ENCODE measurements at regions not wholly inside any gene's neighbourhood (a gene's known extent, or its start where the extent isn't known, plus 50 kb on each side); places are given as distances from the start of the nearest gene placed in this dataset.

- Mint-ChIP-seq H3K4me3 (no peak overlapping the region), H3K27me3 (ENCODE audit: low read depth, poor library complexity) (no peaks in the 10 kb centered on the region), H3K9me3 (no peaks in the 10 kb centered on the region), H3K4me1 (peaks cover 28% of the 10 kb centered on the region), H3K36me3 (ENCODE audit: low read depth) (no peaks in the 10 kb centered on the region), H3K27ac (no peak overlapping the region)
- DNase-seq: no peak
- no peak for TF ChIP-seq CTCF (IDR thresholded peaks at IDR 0.05)
These were observed 163.3 kb upstream of the SLC7A11 start for GRCh38 chr4:138405466-138405891.

- Mint-ChIP-seq H3K4me1 (peaks cover 29% of the 10 kb centered on the region), H3K27me3 (ENCODE audit: low read depth, poor library complexity) (no peaks in the 10 kb centered on the region), H3K36me3 (ENCODE audit: low read depth) (no peaks in the 10 kb centered on the region), H3K9me3 (no peaks in the 10 kb centered on the region), H3K27ac (no peak overlapping the region), H3K4me3 (no peak overlapping the region)
- no peak for DNase-seq
- no peak for TF ChIP-seq CTCF (IDR thresholded peaks at IDR 0.05)
These were observed 162.7 kb upstream of the SLC7A11 start for GRCh38 chr4:138404801-138405200.

- Mint-ChIP-seq H3K9me3 (no peaks in the 10 kb centered on the region), H3K4me3 (no peak overlapping the region), H3K27ac (no peak overlapping the region), H3K27me3 (ENCODE audit: low read depth, poor library complexity) (no peaks in the 10 kb centered on the region), H3K36me3 (ENCODE audit: low read depth) (no peaks in the 10 kb centered on the region), H3K4me1 (peaks cover 29% of the 10 kb centered on the region)
- no peak for DNase-seq
- TF ChIP-seq CTCF (IDR thresholded peaks at IDR 0.05): no peak
These were observed 162.1 kb upstream of the SLC7A11 start for GRCh38 chr4:138404251-138404650.

- Mint-ChIP-seq H3K4me3 (no peak overlapping the region), H3K4me1 (peaks cover 16% of the 10 kb centered on the region), H3K27me3 (ENCODE audit: low read depth, poor library complexity) (no peaks in the 10 kb centered on the region), H3K36me3 (ENCODE audit: low read depth) (no peaks in the 10 kb centered on the region), H3K27ac (peak overlapping the region; percentile 17), H3K9me3 (no peaks in the 10 kb centered on the region)
- DNase-seq: no peak
- no peak for TF ChIP-seq CTCF (IDR thresholded peaks at IDR 0.05)
These were observed 159.2 kb upstream of the SLC7A11 start for GRCh38 chr4:138401334-138401733.

- no peak for DNase-seq
- H3K27ac Mint-ChIP-seq: peak overlapping the region; percentile 97
- no peaks in the 10 kb centered on the region for H3K36me3 Mint-ChIP-seq (ENCODE audit: low read depth)
- peaks cover 13% of the 10 kb centered on the region for H3K4me1 Mint-ChIP-seq
- no peaks in the 10 kb centered on the region for H3K27me3 Mint-ChIP-seq (ENCODE audit: low read depth, poor library complexity)
- H3K9me3 Mint-ChIP-seq: no peaks in the 10 kb centered on the region
- no peak overlapping the region for H3K4me3 Mint-ChIP-seq
- TF ChIP-seq CTCF (IDR thresholded peaks at IDR 0.05): no peak
These were observed 158.4 kb upstream of the SLC7A11 start for GRCh38 chr4:138400543-138400942.

- Mint-ChIP-seq H3K9me3 (no peaks in the 10 kb centered on the region), H3K27me3 (ENCODE audit: low read depth, poor library complexity) (no peaks in the 10 kb centered on the region), H3K4me1 (peaks cover 13% of the 10 kb centered on the region), H3K4me3 (no peak overlapping the region), H3K36me3 (ENCODE audit: low read depth) (no peaks in the 10 kb centered on the region), H3K27ac (no peak overlapping the region)
- TF ChIP-seq CTCF (IDR thresholded peaks at IDR 0.05): no peak
- no peak for DNase-seq
These were observed 157.9 kb upstream of the SLC7A11 start for GRCh38 chr4:138400066-138400465.

Measured in nephron progenitor cell (in vitro differentiated cells).